CD4-positive, alpha-beta T cell (primary cell): ENCODE measurements at regions not wholly inside any gene's neighbourhood (a gene's known extent, or its start where the extent isn't known, plus 50 kb on each side); places are given as distances from the start of the nearest gene placed in this dataset.

Experiments
- ATAC-seq: fragments of 200-7000 bp; cut with Tn5 transposase; one replicate; pipeline ENCODE4 v1.10.0; 2022; ENCODE audit warnings: mild to moderate bottlenecking; ENCODE audit not compliant: poor library complexity
- CTCF ChIA-PET: fragments of 350-600 bp; sonication (Branson Sonifier 250); formaldehyde crosslinking; loops from one replicate; lab custom pipeline; 2021; ENCODE audit warnings: antibody characterized with exemption, inconsistent platforms; lab: Charles Lee
- POLR2A ChIA-PET: fragments of 350-600 bp; sonication (Branson Sonifier 250); formaldehyde crosslinking; loops from one replicate; lab custom pipeline; 2021; ENCODE audit warnings: antibody characterized with exemption, inconsistent platforms; lab: Charles Lee
- DNase-seq, 14 experiments: peaks; one replicate each; pipeline ENCODE4 v3.0.0-alpha.2; 2013 to 2020; ENCODE audit warnings: mixed read lengths in 2 of 14
- H3K27ac ChIP-seq, 2 donors: one replicate each; pipeline versions ENCODE4 v1.5.1 to v1.7.0; 2013; ENCODE audit warnings: low read length in 2 of 2, low read depth in 1 of 2, mild to moderate bottlenecking in 1 of 2
- H3K27me3 ChIP-seq, 2 experiments: 1 replicate in 1 of 2; 2 replicates in 1 of 2; pipeline versions ENCODE4 v1.6.1 to v1.7.0; 2013; ENCODE audit warnings: low read length in 2 of 2, control low read depth in 1 of 2, mild to moderate bottlenecking in 1 of 2, moderate library complexity in 1 of 2; ENCODE audit not compliant: insufficient read depth in 2 of 2, control insufficient read depth in 1 of 2
- H3K36me3 ChIP-seq: one replicate; pipeline ENCODE4 v1.6.1; 2013; ENCODE audit warnings: low read length, control low read depth; ENCODE audit not compliant: insufficient read depth
- H3K4me1 ChIP-seq: one replicate; pipeline ENCODE4 v1.6.1; 2013; ENCODE audit warnings: low read length, control low read depth; ENCODE audit not compliant: insufficient read depth
- H3K4me3 ChIP-seq: one replicate; pipeline ENCODE4 v1.5.1; 2013; ENCODE audit warnings: mild to moderate bottlenecking, low read length, moderate library complexity
- H3K9me3 ChIP-seq, 2 experiments: 1 replicate in 1 of 2; 2 replicates in 1 of 2; pipeline versions ENCODE4 v1.6.1 to v1.7.0; 2013; ENCODE audit warnings: low read length in 2 of 2, mild to moderate bottlenecking in 2 of 2, control low read depth in 1 of 2, moderate library complexity in 1 of 2; ENCODE audit not compliant: control insufficient read depth in 1 of 2, insufficient read depth in 1 of 2
- H3K27ac Mint-ChIP-seq: one replicate; pipeline ENCODE4 v1.8.0; 2020; ENCODE audit warnings: mixed read lengths
- H3K27me3 Mint-ChIP-seq: one replicate; pipeline ENCODE4 v1.8.0; 2021; ENCODE audit warnings: mixed read lengths
- H3K36me3 Mint-ChIP-seq: one replicate; pipeline ENCODE4 v1.8.0; 2021; ENCODE audit warnings: low read depth, mixed read lengths
- H3K4me1 Mint-ChIP-seq: one replicate; pipeline ENCODE4 v1.8.0; 2021; ENCODE audit warnings: low read depth, mixed read lengths
- H3K4me3 Mint-ChIP-seq: one replicate; pipeline ENCODE4 v1.8.0; 2020; ENCODE audit warnings: mild to moderate bottlenecking, mixed read lengths
- H3K9me3 Mint-ChIP-seq: one replicate; pipeline ENCODE4 v1.8.0; 2020; ENCODE audit warnings: mixed read lengths
- CTCF ChIP-seq: fragments of 200-600 bp; IDR thresholded peaks from one replicate; pipeline ENCODE4 v1.8.0; 2022; ENCODE audit warnings: antibody characterized with exemption, mild to moderate bottlenecking
- intact Hi-C, 2 experiments: fragments of 100-400 bp; cut with DNase I in 1 of 2; cut with micrococcal nuclease in 1 of 2; formaldehyde crosslinking; loops; one replicate each; pipeline versions ENCODE4 v1.15.1 to v1.9.0; 2023 to 2025; cut with DNase I, micrococcal nuclease

GRCh38 chr3:157844216-157844615, 262.0 kb downstream of the SHOX2 start:
- H3K9me3 Mint-ChIP-seq, result no peaks in the 10 kb centered on the region
- H3K4me3 ChIP-seq, result no peak overlapping the region
- no peaks in the 10 kb centered on the region for H3K36me3 ChIP-seq
- H3K36me3 Mint-ChIP-seq, result no peaks in the 10 kb centered on the region
- no peaks in the 10 kb centered on the region for H3K4me1 ChIP-seq
- no peaks in the 10 kb centered on the region for H3K27me3 ChIP-seq
- no peak for DNase-seq
- H3K27ac ChIP-seq, result no peak overlapping the region
- CTCF ChIA-PET, result no interaction called here
- no peak overlapping the region for H3K4me3 Mint-ChIP-seq
- H3K27ac Mint-ChIP-seq, result no peak overlapping the region
- no peak for TF ChIP-seq CTCF
- H3K4me1 Mint-ChIP-seq, result no peaks in the 10 kb centered on the region
- intact Hi-C loops, result no loop called here
- H3K27me3 Mint-ChIP-seq, result no peaks in the 10 kb centered on the region
- no peaks in the 10 kb centered on the region for H3K9me3 ChIP-seq
- ATAC-seq, result no peak
- POLR2A ChIA-PET, result no interaction called here

- no peaks in the 10 kb centered on the region for H3K4me1 Mint-ChIP-seq
- no peaks in the 10 kb centered on the region for H3K9me3 Mint-ChIP-seq
- H3K4me3 Mint-ChIP-seq, result no peak overlapping the region
- no peak overlapping the region for H3K27ac Mint-ChIP-seq
- intact Hi-C loops, result no loop called here
- ATAC-seq (no peak), DNase-seq (no peak)
- no peaks in the 10 kb centered on the region for H3K27me3 ChIP-seq
- CTCF ChIA-PET, result no interaction called here
- H3K4me3 ChIP-seq, result no peak overlapping the region
- no peaks in the 10 kb centered on the region for H3K36me3 Mint-ChIP-seq
- H3K9me3 ChIP-seq, result peaks cover 0 to 5% of the 10 kb centered on the region in 2 experiments
- no peak overlapping the region for H3K27ac ChIP-seq
- no peaks in the 10 kb centered on the region for H3K36me3 ChIP-seq
- H3K27me3 Mint-ChIP-seq, result no peaks in the 10 kb centered on the region
- no peak for TF ChIP-seq CTCF
- no peaks in the 10 kb centered on the region for H3K4me1 ChIP-seq
- POLR2A ChIA-PET, result no interaction called here
These were observed 265.2 kb downstream of the SHOX2 start for GRCh38 chr3:157841029-157841428.

GRCh38 chr3:157840564-157840963, 265.7 kb downstream of the SHOX2 start:
- Histone ChIP-seq H3K4me1 (no peaks in the 10 kb centered on the region), H3K36me3 (no peaks in the 10 kb centered on the region), H3K27me3 (no peaks in the 10 kb centered on the region), H3K9me3 (peaks cover 0 to 5% of the 10 kb centered on the region in 2 experiments), H3K27ac (no peak overlapping the region), H3K4me3 (no peak overlapping the region)
- no peak for TF ChIP-seq CTCF
- ATAC-seq (no peak), DNase-seq (no peak)
- ChIA-PET POLR2A (no interaction called here), CTCF (no interaction called here)
- Mint-ChIP-seq H3K27ac (no peak overlapping the region), H3K4me1 (no peaks in the 10 kb centered on the region), H3K9me3 (no peaks in the 10 kb centered on the region), H3K4me3 (no peak overlapping the region), H3K27me3 (no peaks in the 10 kb centered on the region), H3K36me3 (no peaks in the 10 kb centered on the region)
- intact Hi-C loops, result no loop called here
